Glutamatergic neuron (in vitro differentiated cells): ENCODE measurements at regions not wholly inside any gene's neighbourhood (a gene's known extent, or its start where the extent isn't known, plus 50 kb on each side); places are given as distances from the start of the nearest gene placed in this dataset.

Experiments
- DNase-seq: peaks from one replicate; pipeline ENCODE4 v3.0.0; 2022
- H3K27ac Mint-ChIP-seq: one replicate; pipeline ENCODE4 v1.8.0; 2020; ENCODE audit warnings: mild to moderate bottlenecking, mixed read lengths, inconsistent platforms; ENCODE audit not compliant: unreplicated experiment
- H3K27me3 Mint-ChIP-seq: one replicate; pipeline ENCODE4 v1.8.0; 2020; ENCODE audit warnings: mild to moderate bottlenecking, moderate library complexity, mixed read lengths, inconsistent platforms; ENCODE audit not compliant: unreplicated experiment
- H3K36me3 Mint-ChIP-seq: one replicate; pipeline ENCODE4 v1.8.0; 2020; ENCODE audit warnings: mild to moderate bottlenecking, mixed read lengths, inconsistent platforms; ENCODE audit not compliant: unreplicated experiment
- H3K4me1 Mint-ChIP-seq: one replicate; pipeline ENCODE4 v1.8.0; 2020; ENCODE audit warnings: mild to moderate bottlenecking, low read depth, mixed read lengths, inconsistent platforms; ENCODE audit not compliant: unreplicated experiment
- H3K4me3 Mint-ChIP-seq: one replicate; pipeline ENCODE4 v1.8.0; 2020; ENCODE audit warnings: mild to moderate bottlenecking, mixed read lengths, inconsistent platforms; ENCODE audit not compliant: unreplicated experiment
- H3K9me3 Mint-ChIP-seq: one replicate; pipeline ENCODE4 v1.8.0; 2020; ENCODE audit warnings: mild to moderate bottlenecking, moderate library complexity, mixed read lengths, inconsistent platforms; ENCODE audit not compliant: unreplicated experiment
- TF ChIP-seq, protein P1 (sequence below): fragments of 200-600 bp; sonication (generic); IDR thresholded peaks from one replicate; pipeline ENCODE4 v1.5.0; 2021; ENCODE audit not compliant: partially characterized antibody, unreplicated experiment

DNA sequence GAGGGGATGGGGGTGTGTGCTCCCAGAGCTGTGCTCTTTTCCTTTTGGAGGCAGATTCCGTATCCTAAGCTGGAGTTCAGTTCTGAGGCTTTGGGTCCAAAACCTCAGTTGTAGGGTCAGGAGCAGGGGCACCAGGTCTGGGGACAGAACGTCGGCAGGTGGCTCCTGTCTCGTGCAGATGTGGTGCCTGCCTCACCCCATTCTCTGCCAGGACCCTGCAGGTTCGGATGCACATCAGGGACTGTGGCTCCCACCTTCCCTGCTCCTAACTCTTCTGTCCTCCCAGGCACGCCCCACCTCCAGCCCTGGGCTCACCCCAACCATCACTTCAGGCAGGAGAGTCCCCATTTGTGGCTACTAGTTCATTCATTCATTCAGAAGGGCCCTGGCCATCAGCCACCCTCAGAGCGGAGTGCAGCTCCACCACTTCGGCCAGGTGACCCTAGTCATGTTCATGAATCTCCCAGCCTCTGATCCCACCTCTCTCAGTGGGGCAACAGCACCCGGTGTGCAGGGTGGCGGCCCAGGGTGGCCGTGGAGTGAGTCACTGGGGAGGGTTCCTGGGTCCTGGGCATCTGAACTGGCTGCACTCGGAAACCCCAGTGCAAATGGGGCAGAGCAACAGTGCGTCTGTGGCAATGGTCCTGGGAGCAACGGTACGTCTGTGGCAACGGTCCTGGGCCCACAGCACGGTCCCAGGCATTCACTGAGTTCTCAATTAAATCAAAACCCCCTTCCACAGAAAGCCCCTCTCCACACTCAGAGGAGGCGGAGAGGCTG, 100.8 kb upstream of the FAM20C start:
- TF ChIP-seq, protein P1, sequence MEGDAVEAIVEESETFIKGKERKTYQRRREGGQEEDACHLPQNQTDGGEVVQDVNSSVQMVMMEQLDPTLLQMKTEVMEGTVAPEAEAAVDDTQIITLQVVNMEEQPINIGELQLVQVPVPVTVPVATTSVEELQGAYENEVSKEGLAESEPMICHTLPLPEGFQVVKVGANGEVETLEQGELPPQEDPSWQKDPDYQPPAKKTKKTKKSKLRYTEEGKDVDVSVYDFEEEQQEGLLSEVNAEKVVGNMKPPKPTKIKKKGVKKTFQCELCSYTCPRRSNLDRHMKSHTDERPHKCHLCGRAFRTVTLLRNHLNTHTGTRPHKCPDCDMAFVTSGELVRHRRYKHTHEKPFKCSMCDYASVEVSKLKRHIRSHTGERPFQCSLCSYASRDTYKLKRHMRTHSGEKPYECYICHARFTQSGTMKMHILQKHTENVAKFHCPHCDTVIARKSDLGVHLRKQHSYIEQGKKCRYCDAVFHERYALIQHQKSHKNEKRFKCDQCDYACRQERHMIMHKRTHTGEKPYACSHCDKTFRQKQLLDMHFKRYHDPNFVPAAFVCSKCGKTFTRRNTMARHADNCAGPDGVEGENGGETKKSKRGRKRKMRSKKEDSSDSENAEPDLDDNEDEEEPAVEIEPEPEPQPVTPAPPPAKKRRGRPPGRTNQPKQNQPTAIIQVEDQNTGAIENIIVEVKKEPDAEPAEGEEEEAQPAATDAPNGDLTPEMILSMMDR, result no peak
- H3K4me3 Mint-ChIP-seq, result no peak overlapping the region
- H3K36me3 Mint-ChIP-seq, result peaks cover 3% of the 10 kb centered on the region
- peaks cover 8% of the 10 kb centered on the region for H3K27me3 Mint-ChIP-seq
- peaks cover 42% of the 10 kb centered on the region for H3K4me1 Mint-ChIP-seq
- peaks cover 13% of the 10 kb centered on the region for H3K9me3 Mint-ChIP-seq
- no peak for DNase-seq
- no peak overlapping the region for H3K27ac Mint-ChIP-seq

DNA sequence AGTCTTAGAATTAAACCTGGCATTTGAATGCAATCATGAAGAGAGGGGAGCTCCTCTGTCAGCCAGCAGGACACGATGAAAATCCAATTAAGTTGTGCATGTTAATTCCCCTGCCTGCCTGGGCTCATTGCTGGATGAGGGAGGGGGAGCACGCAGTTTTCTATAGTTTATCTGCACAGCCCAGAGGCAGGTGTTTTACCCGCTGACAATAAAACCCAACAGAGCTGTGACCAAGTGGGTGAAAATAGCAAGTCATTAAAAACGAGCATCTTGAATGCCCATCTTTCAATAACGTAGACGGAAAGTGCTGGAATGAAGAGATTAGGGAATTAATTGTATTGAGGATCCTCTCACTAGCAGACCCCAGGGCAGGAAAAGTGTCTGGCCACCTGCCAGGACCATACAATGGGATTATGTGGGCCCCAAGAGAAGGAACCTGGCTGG, 100.1 kb upstream of the FAM20C start:
- TF ChIP-seq, protein P1, result no peak
- no peak overlapping the region for H3K27ac Mint-ChIP-seq
- peaks cover 8% of the 10 kb centered on the region for H3K36me3 Mint-ChIP-seq
- no peak for DNase-seq
- peaks cover 8% of the 10 kb centered on the region for H3K27me3 Mint-ChIP-seq
- H3K4me1 Mint-ChIP-seq, result peaks cover 36% of the 10 kb centered on the region
- peaks cover 9% of the 10 kb centered on the region for H3K9me3 Mint-ChIP-seq
- H3K4me3 Mint-ChIP-seq, result no peak overlapping the region

DNA sequence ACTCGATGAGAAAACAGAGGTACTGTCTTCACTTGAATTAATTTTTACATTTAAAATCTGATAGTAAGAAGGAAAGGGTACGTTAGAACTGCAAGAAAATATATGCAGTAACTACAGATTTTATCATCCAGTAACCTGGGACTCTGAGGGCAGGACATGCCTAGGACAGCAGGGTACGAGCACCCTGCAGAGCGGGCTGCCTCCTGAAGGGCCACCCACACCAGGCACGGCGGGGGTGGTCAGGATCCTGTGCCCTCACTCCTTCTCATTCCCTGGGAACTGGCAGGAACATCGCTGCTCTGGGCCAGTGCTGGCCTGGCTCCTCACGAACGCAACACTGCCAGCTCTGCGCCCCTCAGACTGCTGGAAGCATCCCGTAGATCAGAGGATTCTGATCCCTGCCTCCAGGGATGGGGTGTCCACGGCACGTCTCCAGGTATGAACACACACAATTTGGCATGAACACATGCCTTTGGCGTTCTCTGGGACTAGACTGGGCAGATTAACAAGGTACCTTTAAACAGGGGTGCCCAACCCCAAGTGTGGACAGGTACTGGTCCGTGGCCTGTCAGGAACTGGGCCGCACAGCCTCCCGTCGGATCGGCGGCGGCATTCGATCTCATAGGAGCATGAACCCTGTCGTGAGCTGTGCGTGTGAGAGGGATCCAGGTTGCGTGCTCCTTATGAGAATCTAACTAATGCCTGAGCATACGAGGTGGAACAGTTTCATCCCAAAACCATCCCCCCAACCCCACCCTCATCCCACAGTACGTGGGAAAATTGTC, 99.3 kb upstream of the FAM20C start:
- peaks cover 9% of the 10 kb centered on the region for H3K9me3 Mint-ChIP-seq
- TF ChIP-seq, protein P1, result no peak
- DNase-seq, result no peak
- H3K4me3 Mint-ChIP-seq, result no peak overlapping the region
- H3K36me3 Mint-ChIP-seq, result peaks cover 10% of the 10 kb centered on the region
- peaks cover 8% of the 10 kb centered on the region for H3K27me3 Mint-ChIP-seq
- no peak overlapping the region for H3K27ac Mint-ChIP-seq
- H3K4me1 Mint-ChIP-seq, result peaks cover 32% of the 10 kb centered on the region

DNA sequence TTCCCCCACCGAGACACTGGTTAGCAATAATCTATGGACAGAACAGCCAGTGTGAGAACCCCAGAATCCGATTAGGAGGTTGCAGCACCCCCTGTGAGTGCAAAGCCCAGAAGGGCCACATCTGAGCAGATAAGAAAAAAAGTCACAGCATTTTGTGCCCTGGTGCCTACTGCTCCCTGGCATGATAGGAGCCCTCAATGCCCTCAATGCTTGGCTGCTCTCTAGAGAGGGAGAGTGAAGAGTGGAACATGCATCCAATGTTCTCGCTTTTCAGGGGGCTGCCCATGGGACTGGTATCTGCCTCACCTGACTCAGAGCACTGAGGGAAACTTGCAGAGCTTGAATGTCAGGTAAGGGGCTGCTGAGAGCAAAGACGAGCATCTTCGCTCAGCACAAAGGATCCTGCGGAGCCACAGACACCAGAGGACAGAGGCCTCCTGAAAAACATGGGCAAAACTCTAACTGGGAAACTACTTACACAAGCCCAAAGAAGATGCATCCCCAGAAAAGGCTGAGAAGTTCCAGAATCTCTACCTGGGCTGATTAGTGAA, 98.0 kb upstream of the FAM20C start:
- peaks cover 22% of the 10 kb centered on the region for H3K4me1 Mint-ChIP-seq
- H3K9me3 Mint-ChIP-seq, result peaks cover 7% of the 10 kb centered on the region
- H3K27me3 Mint-ChIP-seq, result peaks cover 6% of the 10 kb centered on the region
- TF ChIP-seq, protein P1, result no peak
- H3K27ac Mint-ChIP-seq, result no peak overlapping the region
- DNase-seq, result no peak
- no peak overlapping the region for H3K4me3 Mint-ChIP-seq
- H3K36me3 Mint-ChIP-seq, result peaks cover 10% of the 10 kb centered on the region
